Gastroesophageal sphincter (tissue), 4 donors: ENCODE measurements at regions not wholly inside any gene's neighbourhood (a gene's known extent, or its start where the extent isn't known, plus 50 kb on each side); places are given as distances from the start of the nearest gene placed in this dataset.
A peak's percentile ranks its signal among the peaks of the same experiment; 100 is the strongest.

ENCODE experiments used
- ATAC-seq: fragments of 150-250 bp; one replicate; pipeline ENCODE4 v1.9.1; 2016; ENCODE audit warnings: mild to moderate bottlenecking, moderate library complexity
- H3K27ac ChIP-seq, 4 donors: fragments of 200-600 bp; sonication (generic) in 3 of 4; 1 replicate in 3 of 4; 2 replicates in 1 of 4; pipeline ENCODE4 v1.5.1; 2016 to 2019
- H3K27me3 ChIP-seq: fragments of 200-600 bp; sonication (generic); one replicate; pipeline ENCODE4 v1.5.1; 2019
- H3K36me3 ChIP-seq, 2 donors: fragments of 200-600 bp; sonication (generic); one replicate each; pipeline ENCODE4 v1.5.1; 2019; ENCODE audit warnings: control low read depth in 1 of 2
- H3K4me1 ChIP-seq, 3 donors: fragments of 200-600 bp; sonication (generic); 1 replicate in 2 of 3; 2 replicates in 1 of 3; pipeline ENCODE4 v1.5.1; 2016 to 2019; ENCODE audit warnings: control low read depth in 2 of 3
- H3K4me3 ChIP-seq, 2 donors: fragments of 200-600 bp; sonication (generic); one replicate each; pipeline ENCODE4 v1.5.1; 2019; ENCODE audit warnings: mild to moderate bottlenecking in 1 of 2, moderate library complexity in 1 of 2
- H3K9me3 ChIP-seq, 3 donors: fragments of 200-600 bp; sonication (generic); one replicate each; pipeline ENCODE4 v1.5.1; 2017 to 2019; ENCODE audit warnings: control low read depth in 2 of 3
- CTCF ChIP-seq, 4 experiments: fragments of 200-600 bp in 2 of 4; fragments of 450-650 bp in 2 of 4; sonication (generic) in 1 of 4; IDR thresholded peaks; one replicate each; pipeline ENCODE4 v1.5.1; 2017 to 2019; ENCODE audit warnings: antibody characterized with exemption in 4 of 4, mild to moderate bottlenecking in 2 of 4, moderate library complexity in 2 of 4
- EP300 ChIP-seq: sonication (generic); formaldehyde crosslinking; IDR thresholded peaks from one replicate; pipeline ENCODE4 v1.6.1; 2017; ENCODE audit warnings: antibody characterized with exemption, mild to moderate bottlenecking
- POLR2A ChIP-seq, 2 donors: fragments of 450-650 bp; IDR thresholded peaks; one replicate each; pipeline ENCODE4 v1.6.1; 2017; ENCODE audit warnings: antibody characterized with exemption in 2 of 2, mild to moderate bottlenecking in 2 of 2, moderate library complexity in 1 of 2
- POLR2AphosphoS5 ChIP-seq: sonication (generic); formaldehyde crosslinking; IDR thresholded peaks from one replicate; pipeline ENCODE4 v1.6.1; 2017; ENCODE audit warnings: antibody characterized with exemption
- WGBS, 2 donors: methylation state at CpG; one replicate each; pipeline ENCODE4 v1.1.5; 2018; ENCODE audit warnings: low coverage in 1 of 2; 5-methylcytosine and 5-hydroxymethylcytosine counted together

GRCh38 chr1:68314151-68314780, 81.9 kb upstream of the WLS start:
- no peak for ATAC-seq
- Histone ChIP-seq H3K36me3 (no peaks in the 10 kb centered on the region), H3K9me3 (no peaks in the 10 kb centered on the region), H3K27me3 (no peaks in the 10 kb centered on the region), H3K4me3 (no peak overlapping the region), H3K4me1 (peaks cover 4 to 25% (median 9%) of the 10 kb centered on the region in 3 donors), H3K27ac (peak overlapping the region; percentile 61 to 70 (median 66))
- WGBS, 2 donors: 25 to 27% methylated on average over 3 of the region's 3 CpGs
- TF ChIP-seq EP300: no peak
- TF ChIP-seq POLR2A (IDR thresholded peaks at IDR 0.05): no peak
- no peak for TF ChIP-seq POLR2AphosphoS5
- TF ChIP-seq CTCF (IDR thresholded peaks at IDR 0.05): no peak

GRCh38 chr1:68313735-68314134, 81.4 kb upstream of the WLS start:
- TF ChIP-seq EP300 (no peak), POLR2AphosphoS5 (no peak), CTCF (IDR thresholded peaks at IDR 0.05) (no peak), POLR2A (IDR thresholded peaks at IDR 0.05) (no peak)
- Histone ChIP-seq H3K4me1 (peaks cover 4 to 28% (median 10%) of the 10 kb centered on the region in 3 donors), H3K9me3 (no peaks in the 10 kb centered on the region), H3K4me3 (no peak overlapping the region), H3K27me3 (no peaks in the 10 kb centered on the region), H3K27ac (peak overlapping the region; percentile 61 to 70 (median 66)), H3K36me3 (no peaks in the 10 kb centered on the region)
- WGBS, 2 donors: 15 to 18% methylated on average over 4 of the region's 4 CpGs
- no peak for ATAC-seq

- Histone ChIP-seq H3K27me3 (no peaks in the 10 kb centered on the region), H3K4me3 (no peak overlapping the region), H3K9me3 (no peaks in the 10 kb centered on the region), H3K36me3 (no peaks in the 10 kb centered on the region), H3K27ac (peak overlapping the region; percentile 55 to 76 (median 70)), H3K4me1 (peaks cover 3 to 34% (median 13%) of the 10 kb centered on the region in 3 donors)
- no peak for ATAC-seq
- 33 to 35% methylated on average over 1 of the region's 1 CpG for WGBS, 2 donors
- no peak for TF ChIP-seq CTCF (IDR thresholded peaks at IDR 0.05)
- peak; percentile 61 for TF ChIP-seq POLR2AphosphoS5
- TF ChIP-seq POLR2A (IDR thresholded peaks at IDR 0.05): no peak
These were observed 75.7 kb upstream of the WLS start for GRCh38 chr1:68308034-68308433.

GRCh38 chr1:68307378-68307787, 75.1 kb upstream of the WLS start:
- 54 to 67% methylated on average over 3 of the region's 3 CpGs for WGBS, 2 donors
- peak; percentile 13 for ATAC-seq
- no peak overlapping the region for H3K4me3 ChIP-seq
- no peaks in the 10 kb centered on the region for H3K9me3 ChIP-seq
- H3K36me3 ChIP-seq: no peaks in the 10 kb centered on the region
- TF ChIP-seq POLR2AphosphoS5 (no peak), EP300 (no peak), POLR2A (IDR thresholded peaks at IDR 0.05) (no peak), CTCF (IDR thresholded peaks at IDR 0.05) (no peak)
- no peaks in the 10 kb centered on the region for H3K27me3 ChIP-seq
- peaks cover 3 to 30% (median 13%) of the 10 kb centered on the region in 3 donors for H3K4me1 ChIP-seq
- peak overlapping the region; percentile 55 to 76 (median 70) for H3K27ac ChIP-seq

GRCh38 chr1:68301471-68302001, 69.2 kb upstream of the WLS start:
- H3K36me3 ChIP-seq: no peaks in the 10 kb centered on the region
- 19 to 31% methylated on average over 2 of the region's 2 CpGs for WGBS, 2 donors

More at GRCh38 chr1:68301471-68302001, 69.2 kb upstream of the WLS start:
- Histone ChIP-seq H3K9me3 (no peaks in the 10 kb centered on the region), H3K4me3 (no peak overlapping the region), H3K4me1 (peaks cover 0 to 4% (median 0%) of the 10 kb centered on the region in 3 donors), H3K27me3 (no peaks in the 10 kb centered on the region), H3K27ac (no peak overlapping the region)
- no peak for ATAC-seq
- TF ChIP-seq EP300 (no peak), CTCF (IDR thresholded peaks at IDR 0.05) (no peak), POLR2AphosphoS5 (no peak), POLR2A (IDR thresholded peaks at IDR 0.05) (no peak)
